HepG2 (cell line): ENCODE measurements at regions not wholly inside any gene's neighbourhood (a gene's known extent, or its start where the extent isn't known, plus 50 kb on each side); places are given as distances from the start of the nearest gene placed in this dataset.

Source experiments
- ATAC-seq: fragments of 200-7000 bp; cut with Tn5 transposase; 3 replicates; pipeline ENCODE4 v1.9.1; 2020; ENCODE audit warnings: mild to moderate bottlenecking, moderate library complexity
- BruUV-seq: library from RNA; stranded (reverse); fragments of 400-500 nt; replicated peaks from 2 replicates; lab custom pipeline; 2021; lab: Mats Ljungman, UMichigan
- CTCF ChIA-PET: fragments of 300-600 bp; formaldehyde crosslinking; extraction: SDS; loops from one replicate; lab custom pipeline; 2021; ENCODE audit warnings: low total read pairs, inconsistent platforms, low intra/inter-chr PET ratio; lab: Yijun Ruan, JAX
- POLR2A ChIA-PET: fragments of 350-600 bp; sonication (Branson Sonifier 250); formaldehyde crosslinking; loops from one replicate; lab custom pipeline; 2020; ENCODE audit warnings: antibody characterized with exemption, inconsistent platforms; lab: Yijun Ruan, JAX
- DNase-seq: peaks from one replicate; pipeline ENCODE4 v3.0.0-alpha.2; 2015; ENCODE audit warnings: low spot score
- FAIRE-seq: peaks from 3 replicates; lab custom pipeline; 2011; peaks lifted over from hg19 to GRCh38; lab: Jason Lieb, UNC
- H2AFZ ChIP-seq: one replicate; pipeline ENCODE4 v1.6.1; 2011; ENCODE audit warnings: low read length, inconsistent platforms
- H3K27ac ChIP-seq: fragments of 300-600 bp; 3 replicates; pipeline ENCODE4 v1.8.0; 2011; ENCODE audit warnings: mixed run types, mild to moderate bottlenecking, mixed read lengths, low read length, inconsistent platforms; ENCODE audit not compliant: insufficient read depth; ENCODE audit errors: extremely low read length
- H3K27me3 ChIP-seq, 2 experiments: fragments of 200-600 bp in 1 of 2; 2 replicates in 1 of 2; 3 replicates in 1 of 2; pipeline versions ENCODE4 v1.6.0 to v1.8.0; 2011; ENCODE audit warnings: low read length in 2 of 2, mild to moderate bottlenecking in 2 of 2, moderate library complexity in 2 of 2, inconsistent platforms in 1 of 2; ENCODE audit not compliant: insufficient read depth in 2 of 2, control insufficient read depth in 1 of 2
- H3K36me3 ChIP-seq, 2 experiments: fragments of 200-600 bp in 1 of 2; replicated peaks in 1 of 2; 2 replicates in 1 of 2; 3 replicates in 1 of 2; pipeline versions ENCODE4 v1.5.1 to v1.8.0; 2011; ENCODE audit warnings: low read length in 2 of 2, inconsistent platforms in 1 of 2; ENCODE audit not compliant: insufficient read depth in 2 of 2, control insufficient read depth in 1 of 2
- H3K4me1 ChIP-seq: 2 replicates; pipeline ENCODE4 v1.5.1; 2012; ENCODE audit warnings: low read length, inconsistent platforms; ENCODE audit not compliant: insufficient read depth
- H3K4me2 ChIP-seq: 2 replicates; pipeline ENCODE4 v1.6.0; 2011; ENCODE audit warnings: low read depth, low read length, inconsistent platforms
- H3K4me3 ChIP-seq, 3 experiments: fragments of 200-600 bp in 1 of 3; sonication (generic), shearing (Covaris generic) in 1 of 3; replicated peaks in 1 of 3; 2 replicates each; pipeline ENCODE4 v1.5.1; 2011 to 2016; ENCODE audit warnings: low read length in 3 of 3, inconsistent platforms in 2 of 3, low read depth in 2 of 3, mild to moderate bottlenecking in 2 of 3, control low read depth in 1 of 3, mixed read lengths in 1 of 3; ENCODE audit not compliant: insufficient read depth in 1 of 3
- H3K79me2 ChIP-seq: one replicate; pipeline ENCODE4 v1.6.1; 2011; ENCODE audit warnings: low read length, inconsistent platforms; ENCODE audit not compliant: insufficient read depth
- H3K9ac ChIP-seq: 2 replicates; pipeline ENCODE4 v1.6.0; 2011; ENCODE audit warnings: mild to moderate bottlenecking, low read depth, low read length, inconsistent platforms; ENCODE audit not compliant: insufficient read depth
- H3K9me3 ChIP-seq: 2 replicates; pipeline ENCODE4 v1.5.1; 2012; ENCODE audit warnings: mild to moderate bottlenecking, low read length
- H4K20me1 ChIP-seq: 2 replicates; pipeline ENCODE4 v1.6.0; 2011; ENCODE audit warnings: inconsistent platforms, mild to moderate bottlenecking, low read length, moderate library complexity; ENCODE audit not compliant: insufficient read depth
- CREM ChIP-seq, 2 experiments: sonication (generic) in 1 of 2; formaldehyde crosslinking in 1 of 2; IDR thresholded peaks; 2 replicates each; pipeline versions ENCODE4 v1.4.0 to v1.6.1; 2016 to 2020; ENCODE audit warnings: antibody characterized with exemption in 1 of 2, mild to moderate bottlenecking in 1 of 2, missing genetic modification reagents in 1 of 2
- KDM5A ChIP-seq: fragments of 200-600 bp; sonication (generic); IDR thresholded peaks from 2 replicates; pipeline ENCODE4 v1.7.0; 2018; ENCODE audit warnings: antibody characterized with exemption, mild to moderate bottlenecking, low read length, borderline replicate concordance
- MED8 ChIP-seq: sonication (generic); formaldehyde crosslinking; IDR thresholded peaks from 2 replicates; pipeline ENCODE4 v1.8.1; 2023; ENCODE audit warnings: mild to moderate bottlenecking, missing genetic modification reagents; ENCODE audit not compliant: insufficient replicate concordance
- MYC ChIP-seq: sonication (generic); formaldehyde crosslinking; IDR thresholded peaks from 2 replicates; pipeline ENCODE4 v1.9.0; 2021; ENCODE audit warnings: missing genetic modification reagents, borderline replicate concordance
- POLR2AphosphoS2 ChIP-seq: IDR thresholded peaks from 2 replicates; pipeline ENCODE4 v1.6.1; 2011; ENCODE audit warnings: low read depth, low read length, improper control_type of control experiment
- RFX3 ChIP-seq: IDR thresholded peaks from 2 replicates; pipeline ENCODE4 v1.6.1; 2016; ENCODE audit warnings: missing biosample characterization, missing genetic modification reagents
- ZFP90 ChIP-seq: sonication (generic); formaldehyde crosslinking; IDR thresholded peaks from 2 replicates; pipeline ENCODE4 v1.8.0; 2022; ENCODE audit warnings: missing genetic modification reagents, mild to moderate bottlenecking, inconsistent platforms, borderline replicate concordance
- ZNF530 ChIP-seq: sonication (generic); formaldehyde crosslinking; IDR thresholded peaks from 2 replicates; pipeline ENCODE4 v1.5.0; 2020; ENCODE audit warnings: low read depth, mild to moderate bottlenecking, missing genetic modification reagents
- ZNF652 ChIP-seq: IDR thresholded peaks from 2 replicates; pipeline ENCODE4 v1.6.1; 2016; ENCODE audit warnings: low read depth, borderline replicate concordance
- in situ Hi-C: cut with HindIII; loops from 2 replicates; pipeline ENCODE4 v1.10.0; 2017; ENCODE audit warnings: low pct_unique_long_range_greater_than_20kb; ENCODE audit not compliant: extremely low pct_ligation_motif_present
- intact Hi-C: fragments of 100-400 bp; cut with micrococcal nuclease; formaldehyde crosslinking; loops from one replicate; pipeline ENCODE4 v1.10.0; 2022; ENCODE audit not compliant: unreplicated experiment
- TF ChIP-seq, protein P1 (sequence below): sonication (generic); formaldehyde crosslinking; IDR thresholded peaks from 2 replicates; pipeline ENCODE4 v1.5.0; 2020; ENCODE audit warnings: missing genetic modification reagents
- TF ChIP-seq, protein P2 (sequence below): sonication (generic); formaldehyde crosslinking; IDR thresholded peaks from 2 replicates; pipeline ENCODE4 v1.4.0; 2020; ENCODE audit warnings: missing genetic modification reagents
- TF ChIP-seq, protein P3 (sequence below): sonication (generic); formaldehyde crosslinking; IDR thresholded peaks from 2 replicates; pipeline ENCODE4 v1.8.0; 2022; ENCODE audit warnings: mild to moderate bottlenecking, missing genetic modification reagents, moderate library complexity
- TF ChIP-seq, protein P4 (sequence below): IDR thresholded peaks from 2 replicates; pipeline ENCODE4 v1.6.1; 2016; ENCODE audit warnings: low read depth, control low read depth

- no peak for ATAC-seq
- BruUV-seq, result no TSS peak
Observed at GRCh38 chr4:100641336-100641735, 123.5 kb upstream of the EMCN start.

More at GRCh38 chr4:100641336-100641735, 123.5 kb upstream of the EMCN start:
- CTCF ChIA-PET, result no interaction called here
- H2AFZ ChIP-seq, result no peak overlapping the region
- H3K36me3 ChIP-seq, result no peaks in the 10 kb centered on the region
- H3K27me3 ChIP-seq, result no peaks in the 10 kb centered on the region
- in situ Hi-C loops (no loop called here), intact Hi-C loops (no loop called here)
- POLR2A ChIA-PET, result no interaction called here
- TF ChIP-seq, protein P1, sequence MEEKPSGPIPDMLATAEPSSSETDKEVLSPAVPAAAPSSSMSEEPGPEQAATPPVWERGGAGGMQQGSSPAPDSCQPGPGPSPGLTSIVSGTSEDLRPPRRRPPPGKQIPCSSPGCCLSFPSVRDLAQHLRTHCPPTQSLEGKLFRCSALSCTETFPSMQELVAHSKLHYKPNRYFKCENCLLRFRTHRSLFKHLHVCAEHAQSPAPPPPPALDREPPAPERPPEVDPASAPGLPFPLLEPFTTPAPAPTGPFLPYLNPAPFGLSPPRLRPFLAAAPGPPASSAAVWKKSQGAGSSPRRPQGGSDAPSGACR, result no peak
- no peak for TF ChIP-seq KDM5A
- TF ChIP-seq RFX3 (CRISPR knock-in tag), result no peak
- TF ChIP-seq, protein P2, sequence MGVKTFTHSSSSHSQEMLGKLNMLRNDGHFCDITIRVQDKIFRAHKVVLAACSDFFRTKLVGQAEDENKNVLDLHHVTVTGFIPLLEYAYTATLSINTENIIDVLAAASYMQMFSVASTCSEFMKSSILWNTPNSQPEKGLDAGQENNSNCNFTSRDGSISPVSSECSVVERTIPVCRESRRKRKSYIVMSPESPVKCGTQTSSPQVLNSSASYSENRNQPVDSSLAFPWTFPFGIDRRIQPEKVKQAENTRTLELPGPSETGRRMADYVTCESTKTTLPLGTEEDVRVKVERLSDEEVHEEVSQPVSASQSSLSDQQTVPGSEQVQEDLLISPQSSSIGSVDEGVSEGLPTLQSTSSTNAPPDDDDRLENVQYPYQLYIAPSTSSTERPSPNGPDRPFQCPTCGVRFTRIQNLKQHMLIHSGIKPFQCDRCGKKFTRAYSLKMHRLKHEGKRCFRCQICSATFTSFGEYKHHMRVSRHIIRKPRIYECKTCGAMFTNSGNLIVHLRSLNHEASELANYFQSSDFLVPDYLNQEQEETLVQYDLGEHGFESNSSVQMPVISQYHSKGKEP (CRISPR knock-in tag), result no peak
- TF ChIP-seq ZFP90, result no peak
- no peak for TF ChIP-seq ZNF530 (CRISPR knock-in tag)
- no peak for TF ChIP-seq ZNF652 (CRISPR knock-in tag)
- TF ChIP-seq MED8 (CRISPR knock-in tag), result no peak
- no peak for TF ChIP-seq POLR2AphosphoS2
- TF ChIP-seq, protein P3, sequence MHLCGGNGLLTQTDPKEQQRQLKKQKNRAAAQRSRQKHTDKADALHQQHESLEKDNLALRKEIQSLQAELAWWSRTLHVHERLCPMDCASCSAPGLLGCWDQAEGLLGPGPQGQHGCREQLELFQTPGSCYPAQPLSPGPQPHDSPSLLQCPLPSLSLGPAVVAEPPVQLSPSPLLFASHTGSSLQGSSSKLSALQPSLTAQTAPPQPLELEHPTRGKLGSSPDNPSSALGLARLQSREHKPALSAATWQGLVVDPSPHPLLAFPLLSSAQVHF (CRISPR knock-in tag), result no peak
- no peak for TF ChIP-seq CREM (IDR thresholded peaks at IDR 0.05)
- TF ChIP-seq CREM (CRISPR knock-in tag; IDR thresholded peaks at IDR 0.05), result no peak
- TF ChIP-seq, protein P4, sequence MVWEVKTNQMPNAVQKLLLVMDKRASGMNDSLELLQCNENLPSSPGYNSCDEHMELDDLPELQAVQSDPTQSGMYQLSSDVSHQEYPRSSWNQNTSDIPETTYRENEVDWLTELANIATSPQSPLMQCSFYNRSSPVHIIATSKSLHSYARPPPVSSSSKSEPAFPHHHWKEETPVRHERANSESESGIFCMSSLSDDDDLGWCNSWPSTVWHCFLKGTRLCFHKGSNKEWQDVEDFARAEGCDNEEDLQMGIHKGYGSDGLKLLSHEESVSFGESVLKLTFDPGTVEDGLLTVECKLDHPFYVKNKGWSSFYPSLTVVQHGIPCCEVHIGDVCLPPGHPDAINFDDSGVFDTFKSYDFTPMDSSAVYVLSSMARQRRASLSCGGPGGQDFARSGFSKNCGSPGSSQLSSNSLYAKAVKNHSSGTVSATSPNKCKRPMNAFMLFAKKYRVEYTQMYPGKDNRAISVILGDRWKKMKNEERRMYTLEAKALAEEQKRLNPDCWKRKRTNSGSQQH (CRISPR knock-in tag), result no peak
- no peak for TF ChIP-seq MYC (CRISPR knock-in tag)
- no peak overlapping the region for H3K4me2 ChIP-seq
- no peaks in the 10 kb centered on the region for H3K79me2 ChIP-seq
- no peaks in the 10 kb centered on the region for H3K9me3 ChIP-seq
- no peak overlapping the region for H3K4me3 ChIP-seq
- no peak for DNase-seq
- FAIRE-seq, result no peak
- H4K20me1 ChIP-seq, result no peaks in the 10 kb centered on the region
- no peaks in the 10 kb centered on the region for H3K4me1 ChIP-seq
- no peak overlapping the region for H3K27ac ChIP-seq
- no peak overlapping the region for H3K9ac ChIP-seq
